ENCODE measurements at regions not wholly inside any gene's neighbourhood (a gene's known extent, or its start where the extent isn't known, plus 50 kb on each side); places are given as distances from the start of the nearest gene placed in this dataset.

- no peaks in the 10 kb centered on the region for H3K4me1 ChIP-seq (ENCODE audit: control insufficient read depth in 2 of 2, insufficient read depth in 2 of 2, low read length in 2 of 2)
- H3K9me3 ChIP-seq (ENCODE audit: control insufficient read depth in 2 of 2, low read length in 2 of 2): no peaks in the 10 kb centered on the region
- no peaks in the 10 kb centered on the region for H3K36me3 ChIP-seq (ENCODE audit: control insufficient read depth in 2 of 2, insufficient read depth in 2 of 2, low read length in 2 of 2)
- no peaks in the 10 kb centered on the region for H3K27me3 ChIP-seq (ENCODE audit: control insufficient read depth in 2 of 2, insufficient read depth in 2 of 2, low read length in 2 of 2)
- no peak overlapping the region for H3K27ac ChIP-seq (ENCODE audit: low read depth in 2 of 2, low read length in 2 of 2)
- H3K4me3 ChIP-seq (ENCODE audit: low read length in 2 of 2): no peak overlapping the region
- no peak overlapping the region for H3K9ac ChIP-seq (ENCODE audit: low read depth in 1 of 2, low read length in 2 of 2)
Observed at GRCh38 chr5:114243281-114243971, 118.4 kb upstream of the KCNN2 start.

- H3K4me3 ChIP-seq (ENCODE audit: low read length in 2 of 2): no peak overlapping the region
- H3K9ac ChIP-seq (ENCODE audit: low read depth in 1 of 2, low read length in 2 of 2): no peak overlapping the region
- H3K27me3 ChIP-seq (ENCODE audit: control insufficient read depth in 2 of 2, insufficient read depth in 2 of 2, low read length in 2 of 2): no peaks in the 10 kb centered on the region
- no peaks in the 10 kb centered on the region for H3K36me3 ChIP-seq (ENCODE audit: control insufficient read depth in 2 of 2, insufficient read depth in 2 of 2, low read length in 2 of 2)
- no peaks in the 10 kb centered on the region for H3K4me1 ChIP-seq (ENCODE audit: control insufficient read depth in 2 of 2, insufficient read depth in 2 of 2, low read length in 2 of 2)
- no peaks in the 10 kb centered on the region for H3K9me3 ChIP-seq (ENCODE audit: control insufficient read depth in 2 of 2, low read length in 2 of 2)
- H3K27ac ChIP-seq (ENCODE audit: low read depth in 2 of 2, low read length in 2 of 2): no peak overlapping the region
Observed at GRCh38 chr5:114243972-114244317, 117.9 kb upstream of the KCNN2 start.

DNA sequence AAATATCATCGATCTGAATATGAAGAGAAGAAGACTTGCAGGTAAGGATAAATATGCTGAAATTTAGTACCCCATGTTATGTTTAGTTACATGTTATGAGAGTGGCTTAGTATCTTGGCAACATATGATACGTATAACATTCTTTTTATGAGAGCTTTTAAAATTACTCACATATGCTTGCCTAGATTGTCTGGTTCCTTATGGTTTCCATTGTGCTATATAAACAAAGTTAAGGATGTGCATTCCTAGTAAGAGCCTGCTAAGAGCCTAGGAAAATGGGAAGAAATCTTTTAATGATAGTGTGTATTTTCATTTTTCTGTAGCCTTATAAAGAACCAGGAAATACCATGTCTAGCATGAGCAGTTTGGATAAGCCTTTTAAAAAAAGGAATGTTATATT, 112.0 kb upstream of the KCNN2 start:
- Histone ChIP-seq H3K9ac (ENCODE audit: low read depth in 1 of 2, low read length in 2 of 2) (no peak overlapping the region), H3K4me1 (ENCODE audit: control insufficient read depth in 2 of 2, insufficient read depth in 2 of 2, low read length in 2 of 2) (no peaks in the 10 kb centered on the region), H3K36me3 (ENCODE audit: control insufficient read depth in 2 of 2, insufficient read depth in 2 of 2, low read length in 2 of 2) (no peaks in the 10 kb centered on the region), H3K27me3 (ENCODE audit: control insufficient read depth in 2 of 2, insufficient read depth in 2 of 2, low read length in 2 of 2) (no peaks in the 10 kb centered on the region), H3K4me3 (ENCODE audit: low read length in 2 of 2) (no peak overlapping the region), H3K9me3 (ENCODE audit: control insufficient read depth in 2 of 2, low read length in 2 of 2) (no peaks in the 10 kb centered on the region), H3K27ac (ENCODE audit: low read depth in 2 of 2, low read length in 2 of 2) (no peak overlapping the region)

GRCh38 chr5:114250536-114250935, 111.3 kb upstream of the KCNN2 start:
- Histone ChIP-seq H3K36me3 (ENCODE audit: control insufficient read depth in 2 of 2, insufficient read depth in 2 of 2, low read length in 2 of 2) (no peaks in the 10 kb centered on the region), H3K27me3 (ENCODE audit: control insufficient read depth in 2 of 2, insufficient read depth in 2 of 2, low read length in 2 of 2) (no peaks in the 10 kb centered on the region), H3K4me1 (ENCODE audit: control insufficient read depth in 2 of 2, insufficient read depth in 2 of 2, low read length in 2 of 2) (no peaks in the 10 kb centered on the region)

DNA sequence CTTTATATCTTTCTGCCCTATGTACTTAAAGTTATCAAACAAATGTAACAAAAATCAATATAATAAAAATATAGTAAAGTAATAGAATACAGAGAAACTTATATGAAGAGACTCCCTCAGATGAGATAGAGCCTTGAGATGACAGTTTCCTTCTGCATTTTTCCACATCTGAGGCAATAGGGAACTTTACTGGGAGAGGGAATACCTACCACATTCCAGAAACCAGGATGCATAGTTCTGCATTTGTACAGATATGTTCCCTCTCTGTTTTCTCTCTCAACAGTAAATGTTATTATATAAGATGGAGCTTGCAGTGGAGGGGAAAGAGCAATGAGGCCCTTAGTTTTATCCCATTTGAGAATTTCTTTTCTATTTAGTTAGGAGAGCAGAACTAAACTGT, 109.6 kb upstream of the KCNN2 start:
- Histone ChIP-seq H3K9me3 (ENCODE audit: control insufficient read depth in 2 of 2, low read length in 2 of 2) (no peaks in the 10 kb centered on the region), H3K27ac (ENCODE audit: low read depth in 2 of 2, low read length in 2 of 2) (no peak overlapping the region), H3K27me3 (ENCODE audit: control insufficient read depth in 2 of 2, insufficient read depth in 2 of 2, low read length in 2 of 2) (no peaks in the 10 kb centered on the region)

More at GRCh38 chr5:114250536-114250935, 111.3 kb upstream of the KCNN2 start:
- no peaks in the 10 kb centered on the region for H3K9me3 ChIP-seq (ENCODE audit: control insufficient read depth in 2 of 2, low read length in 2 of 2)
- no peak overlapping the region for H3K4me3 ChIP-seq (ENCODE audit: low read length in 2 of 2)
- H3K9ac ChIP-seq (ENCODE audit: low read depth in 1 of 2, low read length in 2 of 2): no peak overlapping the region
- H3K27ac ChIP-seq (ENCODE audit: low read depth in 2 of 2, low read length in 2 of 2): no peak overlapping the region

GRCh38 chr5:114255260-114255659, 106.6 kb upstream of the KCNN2 start:
- Histone ChIP-seq H3K4me3 (ENCODE audit: low read length in 2 of 2) (no peak overlapping the region), H3K9ac (ENCODE audit: low read depth in 1 of 2, low read length in 2 of 2) (no peak overlapping the region), H3K9me3 (ENCODE audit: control insufficient read depth in 2 of 2, low read length in 2 of 2) (no peaks in the 10 kb centered on the region)

More for the DNA sequence above, 109.6 kb upstream of the KCNN2 start:
- H3K9ac ChIP-seq (ENCODE audit: low read depth in 1 of 2, low read length in 2 of 2): no peak overlapping the region
- H3K4me1 ChIP-seq (ENCODE audit: control insufficient read depth in 2 of 2, insufficient read depth in 2 of 2, low read length in 2 of 2): no peaks in the 10 kb centered on the region
- H3K36me3 ChIP-seq (ENCODE audit: control insufficient read depth in 2 of 2, insufficient read depth in 2 of 2, low read length in 2 of 2): no peaks in the 10 kb centered on the region
- H3K4me3 ChIP-seq (ENCODE audit: low read length in 2 of 2): no peak overlapping the region

GRCh38 chr5:114261989-114262388, 99.9 kb upstream of the KCNN2 start:
- Histone ChIP-seq H3K9ac (ENCODE audit: low read depth in 1 of 2, low read length in 2 of 2) (no peak overlapping the region), H3K9me3 (ENCODE audit: control insufficient read depth in 2 of 2, low read length in 2 of 2) (no peaks in the 10 kb centered on the region), H3K27ac (ENCODE audit: low read depth in 2 of 2, low read length in 2 of 2) (no peak overlapping the region), H3K4me3 (ENCODE audit: low read length in 2 of 2) (no peak overlapping the region), H3K27me3 (ENCODE audit: control insufficient read depth in 2 of 2, insufficient read depth in 2 of 2, low read length in 2 of 2) (no peaks in the 10 kb centered on the region), H3K36me3 (ENCODE audit: control insufficient read depth in 2 of 2, insufficient read depth in 2 of 2, low read length in 2 of 2) (no peaks in the 10 kb centered on the region), H3K4me1 (ENCODE audit: control insufficient read depth in 2 of 2, insufficient read depth in 2 of 2, low read length in 2 of 2) (no peaks in the 10 kb centered on the region)

More at GRCh38 chr5:114255260-114255659, 106.6 kb upstream of the KCNN2 start:
- Histone ChIP-seq H3K36me3 (ENCODE audit: control insufficient read depth in 2 of 2, insufficient read depth in 2 of 2, low read length in 2 of 2) (no peaks in the 10 kb centered on the region), H3K27me3 (ENCODE audit: control insufficient read depth in 2 of 2, insufficient read depth in 2 of 2, low read length in 2 of 2) (no peaks in the 10 kb centered on the region), H3K27ac (ENCODE audit: low read depth in 2 of 2, low read length in 2 of 2) (no peak overlapping the region), H3K4me1 (ENCODE audit: control insufficient read depth in 2 of 2, insufficient read depth in 2 of 2, low read length in 2 of 2) (no peaks in the 10 kb centered on the region)

DNA sequence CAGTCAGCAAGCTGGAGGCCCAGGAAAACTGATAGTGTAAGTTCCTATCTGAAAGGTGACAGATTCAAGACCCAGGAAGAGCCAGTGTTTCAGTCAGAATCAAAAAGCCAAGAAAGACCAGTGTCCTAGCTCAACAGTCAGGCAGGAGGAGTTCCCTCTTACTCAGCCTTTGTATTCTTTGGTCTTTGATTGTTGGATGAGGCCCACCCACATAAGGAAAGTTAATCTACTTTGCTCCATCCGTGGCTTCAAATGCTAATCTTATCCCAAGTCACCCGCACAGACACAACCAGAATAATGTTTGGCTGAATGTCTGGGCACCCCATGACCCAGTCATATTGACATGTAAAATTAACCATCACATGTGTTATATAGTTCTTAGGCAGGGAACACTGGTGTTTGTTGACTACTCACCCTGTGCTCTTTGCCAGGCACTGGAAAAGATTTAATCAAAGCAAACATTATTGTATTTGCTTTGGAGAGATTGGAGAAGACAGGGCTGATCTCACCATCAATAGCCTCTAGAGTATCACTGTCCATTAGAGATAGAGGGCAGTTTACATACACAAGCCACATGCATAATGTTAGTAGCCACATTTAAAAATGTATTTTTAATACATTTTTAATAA, 96.3 kb upstream of the KCNN2 start:
- H3K9ac ChIP-seq (ENCODE audit: low read depth in 1 of 2, low read length in 2 of 2): no peak overlapping the region

GRCh38 chr5:114266374-114266773, 95.5 kb upstream of the KCNN2 start:
- H3K27me3 ChIP-seq (ENCODE audit: control insufficient read depth in 2 of 2, insufficient read depth in 2 of 2, low read length in 2 of 2): no peaks in the 10 kb centered on the region
- H3K27ac ChIP-seq (ENCODE audit: low read depth in 2 of 2, low read length in 2 of 2): no peak overlapping the region
- no peak overlapping the region for H3K9ac ChIP-seq (ENCODE audit: low read depth in 1 of 2, low read length in 2 of 2)
- H3K4me1 ChIP-seq (ENCODE audit: control insufficient read depth in 2 of 2, insufficient read depth in 2 of 2, low read length in 2 of 2): no peaks in the 10 kb centered on the region
- no peaks in the 10 kb centered on the region for H3K9me3 ChIP-seq (ENCODE audit: control insufficient read depth in 2 of 2, low read length in 2 of 2)
- H3K36me3 ChIP-seq (ENCODE audit: control insufficient read depth in 2 of 2, insufficient read depth in 2 of 2, low read length in 2 of 2): no peaks in the 10 kb centered on the region
- H3K4me3 ChIP-seq (ENCODE audit: low read length in 2 of 2): no peak overlapping the region

More for the DNA sequence above, 96.3 kb upstream of the KCNN2 start:
- H3K27ac ChIP-seq (ENCODE audit: low read depth in 2 of 2, low read length in 2 of 2): no peak overlapping the region
- H3K27me3 ChIP-seq (ENCODE audit: control insufficient read depth in 2 of 2, insufficient read depth in 2 of 2, low read length in 2 of 2): no peaks in the 10 kb centered on the region
- H3K36me3 ChIP-seq (ENCODE audit: control insufficient read depth in 2 of 2, insufficient read depth in 2 of 2, low read length in 2 of 2): no peaks in the 10 kb centered on the region
- H3K9me3 ChIP-seq (ENCODE audit: control insufficient read depth in 2 of 2, low read length in 2 of 2): no peaks in the 10 kb centered on the region
- H3K4me3 ChIP-seq (ENCODE audit: low read length in 2 of 2): no peak overlapping the region
- no peaks in the 10 kb centered on the region for H3K4me1 ChIP-seq (ENCODE audit: control insufficient read depth in 2 of 2, insufficient read depth in 2 of 2, low read length in 2 of 2)

DNA sequence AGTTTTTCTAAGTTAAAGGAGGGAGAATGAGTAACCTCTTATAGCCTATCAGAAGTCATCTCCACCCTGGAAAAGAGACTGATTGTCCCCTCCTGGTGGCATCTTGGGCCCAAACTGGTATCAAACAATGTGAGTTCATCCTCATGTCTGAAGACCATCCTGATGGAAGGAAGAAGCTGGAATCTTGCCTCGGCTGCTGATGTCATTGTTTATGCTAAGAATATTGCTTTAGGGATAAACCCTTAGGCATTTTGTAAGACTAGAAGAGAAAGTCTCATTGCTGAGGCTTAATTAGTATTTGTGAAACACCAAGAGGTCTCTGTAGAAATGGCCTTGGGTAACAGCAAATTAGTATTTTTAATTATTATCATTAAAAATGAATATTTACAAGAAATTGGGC, 65.7 kb upstream of the KCNN2 start:
- no peaks in the 10 kb centered on the region for H3K4me1 ChIP-seq (ENCODE audit: control insufficient read depth in 2 of 2, insufficient read depth in 2 of 2, low read length in 2 of 2)
- H3K36me3 ChIP-seq (ENCODE audit: control insufficient read depth in 2 of 2, insufficient read depth in 2 of 2, low read length in 2 of 2): no peaks in the 10 kb centered on the region
- no peak overlapping the region for H3K27ac ChIP-seq (ENCODE audit: low read depth in 2 of 2, low read length in 2 of 2)
- H3K9ac ChIP-seq (ENCODE audit: low read depth in 1 of 2, low read length in 2 of 2): no peak overlapping the region
- H3K4me3 ChIP-seq (ENCODE audit: low read length in 2 of 2): no peak overlapping the region
- no peaks in the 10 kb centered on the region for H3K27me3 ChIP-seq (ENCODE audit: control insufficient read depth in 2 of 2, insufficient read depth in 2 of 2, low read length in 2 of 2)
- H3K9me3 ChIP-seq (ENCODE audit: control insufficient read depth in 2 of 2, low read length in 2 of 2): no peaks in the 10 kb centered on the region

All from mucosa of rectum (tissue), 2 donors.